Pancreas (tissue), 10 donors: ENCODE measurements at regions not wholly inside any gene's neighbourhood (a gene's known extent, or its start where the extent isn't known, plus 50 kb on each side); places are given as distances from the start of the nearest gene placed in this dataset.

ENCODE experiments used
- ATAC-seq, 4 donors: fragments of 200-7000 bp; cut with Tn5 transposase; one replicate each; pipeline versions ENCODE4 v1.8.0 to v1.9.1; 2020; ENCODE audit warnings: mild to moderate bottlenecking in 4 of 4, moderate library complexity in 4 of 4
- DNase-seq, 6 donors: peaks; one replicate each; pipeline ENCODE4 v3.0.0-alpha.2; 2020
- FAIRE-seq: peaks from 2 replicates; lab custom pipeline; 2012; peaks lifted over from hg19 to GRCh38; lab: Jason Lieb, UNC
- H3K27ac ChIP-seq, 4 donors: fragments of 200-600 bp; sonication (generic); 1 replicate in 3 of 4; 2 replicates in 1 of 4; pipeline versions ENCODE4 v1.5.0 to v1.8.0; 2020
- H3K27me3 ChIP-seq, 4 donors: fragments of 200-600 bp; one replicate each; pipeline ENCODE4 v1.8.0; 2021
- H3K36me3 ChIP-seq, 3 donors: fragments of 200-600 bp; sonication (generic) in 1 of 3; one replicate each; pipeline versions ENCODE4 v1.5.0 to v1.8.0; 2020 to 2021
- H3K4me1 ChIP-seq, 3 donors: fragments of 200-600 bp; one replicate each; pipeline ENCODE4 v1.8.0; 2021
- H3K4me3 ChIP-seq, 4 donors: fragments of 200-600 bp; sonication (generic) in 2 of 4; one replicate each; pipeline versions ENCODE4 v1.5.0 to v1.8.0; 2020 to 2021
- H3K9me3 ChIP-seq, 4 donors: fragments of 200-600 bp; one replicate each; pipeline ENCODE4 v1.8.0; 2021
- WGBS, 2 donors: extraction: QIAGEN DNeasy Blood & Tissue Kit; methylation state at CpG; one replicate each; pipeline ENCODE4 v1.1.7; 2013; 5-methylcytosine and 5-hydroxymethylcytosine counted together
- intact Hi-C, 3 donors: fragments of 100-400 bp; cut with DNase I; formaldehyde crosslinking; loops; one replicate each; pipeline versions ENCODE4 v1.11.1 to v1.14.2; 2022
- TF ChIP-seq, protein P1 (sequence below), 4 donors: fragments of 200-600 bp; sonication (generic) in 3 of 4; IDR thresholded peaks; one replicate each; pipeline versions ENCODE4 v1.5.0 to v1.8.0; 2021; ENCODE audit warnings: antibody characterized with exemption in 4 of 4
- donor health status: healthy with polysubstance abuse.
- donor health status: DM: no; HTN: no; CAD: no; lungs with moderate emphysema.
- donor health status: DM: no; HTN: no; CAD: no.
- donor health status: control.
- donor health status: control.
- donor health status: Bipolar disorder and iron deficiency.
- donor health status: DM: yes; HTN: yes; CAD: no.
- donor health status: DM: no; HTN: no; CAD: no.
- donor health status: DM: no; HTN: no; CAD: no.
- donor health status: DM: yes; HTN: yes; CAD: no.

DNA sequence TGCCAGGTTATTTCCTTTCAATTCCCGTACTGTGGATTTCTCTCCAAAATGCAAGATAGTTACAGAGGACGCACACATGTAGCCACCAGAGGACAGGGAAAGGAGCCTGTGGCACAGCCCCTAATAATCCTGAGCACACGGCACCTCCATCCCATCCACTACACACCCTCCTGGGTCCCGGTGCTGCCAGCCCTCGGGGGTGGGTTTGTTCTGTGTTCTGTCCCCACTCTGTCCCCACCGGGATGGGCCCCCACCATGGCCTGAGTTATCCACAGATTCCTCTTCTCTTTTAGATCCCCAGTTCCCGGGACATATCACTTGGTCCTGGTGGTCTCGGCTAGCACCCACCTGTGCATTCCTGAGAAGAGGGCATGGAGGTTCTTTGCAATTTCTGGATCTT, 196.9 kb upstream of the PPP2R2D start:
- intact Hi-C loops = no loop called here
- H3K27me3 ChIP-seq = no peaks in the 10 kb centered on the region
- ATAC-seq (no peak), FAIRE-seq (no peak), DNase-seq (no peak)
- H3K9me3 ChIP-seq = no peaks in the 10 kb centered on the region
- TF ChIP-seq, protein P1, sequence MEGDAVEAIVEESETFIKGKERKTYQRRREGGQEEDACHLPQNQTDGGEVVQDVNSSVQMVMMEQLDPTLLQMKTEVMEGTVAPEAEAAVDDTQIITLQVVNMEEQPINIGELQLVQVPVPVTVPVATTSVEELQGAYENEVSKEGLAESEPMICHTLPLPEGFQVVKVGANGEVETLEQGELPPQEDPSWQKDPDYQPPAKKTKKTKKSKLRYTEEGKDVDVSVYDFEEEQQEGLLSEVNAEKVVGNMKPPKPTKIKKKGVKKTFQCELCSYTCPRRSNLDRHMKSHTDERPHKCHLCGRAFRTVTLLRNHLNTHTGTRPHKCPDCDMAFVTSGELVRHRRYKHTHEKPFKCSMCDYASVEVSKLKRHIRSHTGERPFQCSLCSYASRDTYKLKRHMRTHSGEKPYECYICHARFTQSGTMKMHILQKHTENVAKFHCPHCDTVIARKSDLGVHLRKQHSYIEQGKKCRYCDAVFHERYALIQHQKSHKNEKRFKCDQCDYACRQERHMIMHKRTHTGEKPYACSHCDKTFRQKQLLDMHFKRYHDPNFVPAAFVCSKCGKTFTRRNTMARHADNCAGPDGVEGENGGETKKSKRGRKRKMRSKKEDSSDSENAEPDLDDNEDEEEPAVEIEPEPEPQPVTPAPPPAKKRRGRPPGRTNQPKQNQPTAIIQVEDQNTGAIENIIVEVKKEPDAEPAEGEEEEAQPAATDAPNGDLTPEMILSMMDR (IDR thresholded peaks at IDR 0.05) = no peak
- H3K4me3 ChIP-seq = no peak overlapping the region
- no peak overlapping the region for H3K27ac ChIP-seq
- no peaks in the 10 kb centered on the region for H3K4me1 ChIP-seq
- no peaks in the 10 kb centered on the region for H3K36me3 ChIP-seq
- 76 to 88% methylated on average over 8 of the region's 8 CpGs for WGBS, 2 donors

DNA sequence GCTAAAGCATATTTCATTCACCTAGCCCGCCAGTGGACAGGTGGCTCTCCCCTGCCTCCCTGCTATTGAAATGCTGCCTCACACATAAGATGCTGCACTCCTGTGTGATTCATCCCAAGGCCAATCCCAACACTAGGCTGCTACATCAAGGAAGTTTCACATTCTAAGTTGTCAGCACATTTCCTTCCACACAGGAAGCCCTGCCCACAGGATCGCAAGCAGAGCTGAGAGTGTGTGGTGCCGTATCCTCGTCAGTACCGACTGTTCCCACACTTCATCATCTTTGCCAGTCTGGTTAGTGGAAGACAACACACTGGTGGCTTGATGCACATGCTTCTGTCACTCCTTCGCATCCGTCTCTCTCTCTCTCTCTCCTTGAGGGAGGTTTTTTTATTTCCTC, 194.3 kb upstream of the PPP2R2D start:
- FAIRE-seq (no peak), ATAC-seq (no peak), DNase-seq (no peak)
- no peaks in the 10 kb centered on the region for H3K4me1 ChIP-seq
- 77 to 87% methylated on average over 7 of the region's 7 CpGs for WGBS, 2 donors
- H3K27ac ChIP-seq = no peak overlapping the region
- H3K4me3 ChIP-seq = no peak overlapping the region
- H3K9me3 ChIP-seq = no peaks in the 10 kb centered on the region
- no peaks in the 10 kb centered on the region for H3K36me3 ChIP-seq
- no peaks in the 10 kb centered on the region for H3K27me3 ChIP-seq
- intact Hi-C loops = no loop called here
- TF ChIP-seq, protein P1 (IDR thresholded peaks at IDR 0.05) = no peak

DNA sequence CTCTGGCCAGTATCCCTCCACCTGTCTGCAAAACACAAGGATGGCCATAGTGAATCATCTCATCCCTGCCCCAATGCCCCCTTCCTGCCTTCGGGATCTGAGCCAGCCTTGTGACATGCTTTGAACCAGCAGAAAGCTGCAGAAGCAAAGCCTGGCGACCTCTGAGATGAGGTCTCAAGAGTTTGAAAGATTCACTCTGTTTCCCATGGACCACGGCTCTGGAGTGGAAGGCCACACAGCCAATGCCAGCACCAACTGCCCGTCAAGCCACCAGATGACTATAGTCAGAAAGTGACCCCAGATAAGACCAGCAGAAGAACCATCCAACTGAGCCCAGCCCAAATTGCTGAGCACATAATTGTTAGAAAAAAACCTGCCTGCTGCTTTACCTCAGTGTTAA, 193.9 kb upstream of the PPP2R2D start:
- Histone ChIP-seq H3K27me3 (no peaks in the 10 kb centered on the region), H3K4me3 (no peak overlapping the region), H3K27ac (no peak overlapping the region), H3K9me3 (no peaks in the 10 kb centered on the region), H3K4me1 (no peaks in the 10 kb centered on the region), H3K36me3 (no peaks in the 10 kb centered on the region)
- TF ChIP-seq, protein P1 (IDR thresholded peaks at IDR 0.05) = no peak
- no peak for FAIRE-seq
- DNase-seq = no peak
- intact Hi-C loops = no loop called here
- no peak for ATAC-seq
- WGBS, 2 donors = 69 to 79% methylated on average over 4 of the region's 4 CpGs

DNA sequence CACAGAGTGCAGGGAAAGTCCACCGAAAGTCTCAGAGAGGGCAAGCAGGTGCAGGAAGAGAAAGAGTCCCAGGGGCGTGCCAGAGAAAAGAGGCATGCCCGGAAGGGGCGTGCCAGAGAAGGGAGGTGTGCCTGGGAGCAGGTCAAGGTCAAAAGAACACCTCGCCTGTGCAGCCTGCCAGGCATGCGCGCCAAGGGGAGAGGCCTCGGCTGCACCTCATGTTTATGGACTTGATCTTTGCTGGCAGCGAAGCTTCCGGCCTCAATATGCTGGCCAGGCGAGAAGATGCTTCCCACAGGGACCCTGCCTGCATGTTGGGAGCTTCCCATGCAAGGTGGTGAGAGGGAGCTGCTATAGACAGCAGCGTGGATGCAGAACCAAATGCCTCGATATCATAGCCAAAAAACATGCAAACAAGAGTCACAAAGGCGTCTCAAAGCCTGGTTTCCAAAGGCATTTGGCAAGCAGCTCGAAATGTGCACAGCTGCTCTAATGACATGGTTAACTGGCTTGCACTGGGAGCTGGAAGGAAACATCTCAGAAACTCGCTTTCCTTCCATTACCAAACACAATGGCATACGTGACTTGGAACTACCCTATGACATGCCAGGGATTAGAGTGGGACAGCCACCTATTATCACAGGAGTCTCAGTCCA, 192.5 kb upstream of the PPP2R2D start:
- H3K9me3 ChIP-seq = no peaks in the 10 kb centered on the region
- no peak overlapping the region for H3K27ac ChIP-seq
- 65 to 79% methylated on average over 17 of the region's 17 CpGs for WGBS, 2 donors
- no peak for ATAC-seq
- intact Hi-C loops = no loop called here
- FAIRE-seq = no peak
- H3K4me3 ChIP-seq = no peak overlapping the region
- no peaks in the 10 kb centered on the region for H3K27me3 ChIP-seq
- TF ChIP-seq, protein P1 (IDR thresholded peaks at IDR 0.05) = no peak
- H3K4me1 ChIP-seq = no peaks in the 10 kb centered on the region
- no peaks in the 10 kb centered on the region for H3K36me3 ChIP-seq
- peak in 1 of 6 donors; percentile 28 for DNase-seq

DNA sequence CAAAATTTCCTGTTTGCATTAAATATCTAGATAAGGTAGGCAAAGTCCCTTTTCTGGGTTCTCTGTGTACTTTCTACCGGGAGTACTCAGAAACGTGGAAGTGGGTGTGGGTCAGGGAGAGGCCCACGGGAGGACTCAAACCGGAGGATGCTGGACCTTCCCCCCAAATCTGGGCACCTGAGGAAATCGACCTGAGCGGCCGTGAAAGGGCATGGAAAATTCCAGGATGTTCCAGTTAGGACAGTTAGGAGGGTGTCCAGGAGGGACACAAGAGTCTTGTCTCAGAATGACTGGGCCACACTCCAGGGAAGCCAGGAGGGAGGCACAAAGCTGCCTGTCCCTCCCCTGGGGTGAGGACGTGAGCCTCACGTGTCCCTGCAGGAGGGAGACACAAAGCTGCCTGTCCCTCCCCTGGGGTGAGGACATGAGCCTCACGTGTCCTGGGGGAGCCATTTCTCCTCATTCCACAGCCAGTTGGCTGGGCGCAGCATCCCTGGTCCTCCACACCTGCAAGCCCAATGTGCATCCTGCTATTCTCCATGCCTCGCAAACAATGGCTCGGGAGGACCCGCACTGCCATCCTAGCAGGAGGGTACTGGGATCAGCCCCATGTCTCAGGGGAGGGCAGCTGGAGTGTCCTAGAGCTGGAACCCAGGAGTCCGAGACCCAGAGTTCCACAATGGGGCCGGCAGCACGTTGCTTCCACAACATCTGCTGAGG, 190.5 kb upstream of the PPP2R2D start:
- no peaks in the 10 kb centered on the region for H3K9me3 ChIP-seq
- H3K4me1 ChIP-seq = no peaks in the 10 kb centered on the region
- H3K36me3 ChIP-seq = no peaks in the 10 kb centered on the region
- no peak overlapping the region for H3K4me3 ChIP-seq
- intact Hi-C loops = no loop called here
- H3K27me3 ChIP-seq = no peaks in the 10 kb centered on the region
- 51 to 63% methylated on average over 17 of the region's 17 CpGs for WGBS, 2 donors
- FAIRE-seq (no peak), ATAC-seq (no peak), DNase-seq (peak in 1 of 6 donors; percentile 39)
- H3K27ac ChIP-seq = no peak overlapping the region
- TF ChIP-seq, protein P1 (IDR thresholded peaks at IDR 0.05) = no peak
